ENCODE measurements at regions not wholly inside any gene's neighbourhood (a gene's known extent, or its start where the extent isn't known, plus 50 kb on each side); places are given as distances from the start of the nearest gene placed in this dataset.
A peak's percentile ranks its signal among the peaks of the same experiment; 100 is the strongest.
"Not testable (repeated sequence)": the region's sequence is repeated elsewhere in the genome, so short reads cannot be mapped to it uniquely, and the experiment has no call there.

DNA sequence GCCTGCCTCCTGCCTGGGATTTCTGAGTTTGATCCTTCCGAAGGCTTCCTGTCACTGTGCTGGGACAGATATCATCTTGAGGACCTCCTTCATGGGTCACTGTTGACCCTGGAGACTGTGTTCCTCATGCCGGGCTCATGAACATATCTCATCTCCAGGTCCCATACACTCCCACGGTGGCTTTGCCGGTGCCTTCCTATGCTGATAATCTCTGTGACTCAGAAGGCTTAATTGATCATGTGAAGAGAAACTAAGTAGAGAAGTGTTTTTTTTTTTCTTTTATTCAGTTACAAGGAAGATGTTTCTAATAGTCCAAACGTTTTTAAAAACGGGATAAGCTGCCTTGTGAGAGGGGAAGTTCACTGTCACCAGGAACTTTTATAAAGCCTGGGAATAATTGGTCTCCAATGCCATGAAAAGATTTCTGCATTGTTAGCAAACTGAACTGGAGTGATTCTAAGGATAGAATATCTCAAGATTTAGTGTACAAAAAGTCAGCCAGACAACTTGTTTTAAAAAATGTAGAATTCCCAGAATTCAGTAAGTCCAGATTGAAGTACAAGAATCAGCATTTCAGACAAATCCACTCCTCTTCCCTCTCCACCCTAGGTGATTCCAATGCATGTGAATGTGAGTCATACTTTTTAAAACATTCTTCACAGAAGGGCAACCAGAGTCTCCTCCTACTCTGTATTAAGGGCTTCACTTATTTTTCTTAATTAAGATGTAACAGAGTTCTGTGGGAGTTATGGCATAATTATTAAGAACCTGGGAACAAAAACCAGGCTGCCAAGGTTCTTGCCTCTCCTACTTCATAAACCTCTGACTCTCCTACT, 139.8 kb upstream of the LGR5 start:
- DNase-seq: no peak

DNA sequence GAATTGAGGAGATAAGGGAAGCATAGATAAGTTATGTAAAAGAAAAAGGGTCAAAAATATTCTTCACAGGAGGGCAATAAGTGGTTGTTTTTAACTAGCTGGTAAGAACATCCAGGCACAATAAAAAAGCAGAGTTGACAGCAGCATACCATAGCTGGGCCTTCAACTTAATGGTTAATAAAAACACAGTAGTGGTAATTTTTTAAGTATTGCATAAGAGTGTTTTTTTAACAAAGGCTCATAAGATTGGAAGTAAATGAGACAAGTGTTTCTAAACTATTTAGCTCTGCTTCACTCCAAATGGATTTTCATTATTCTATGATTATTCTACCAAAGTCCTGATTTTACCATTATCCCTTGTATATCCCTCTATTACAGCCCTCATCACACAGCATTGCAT, 140.1 kb upstream of the TSPAN8 start:
- DNase-seq: no peak

DNA sequence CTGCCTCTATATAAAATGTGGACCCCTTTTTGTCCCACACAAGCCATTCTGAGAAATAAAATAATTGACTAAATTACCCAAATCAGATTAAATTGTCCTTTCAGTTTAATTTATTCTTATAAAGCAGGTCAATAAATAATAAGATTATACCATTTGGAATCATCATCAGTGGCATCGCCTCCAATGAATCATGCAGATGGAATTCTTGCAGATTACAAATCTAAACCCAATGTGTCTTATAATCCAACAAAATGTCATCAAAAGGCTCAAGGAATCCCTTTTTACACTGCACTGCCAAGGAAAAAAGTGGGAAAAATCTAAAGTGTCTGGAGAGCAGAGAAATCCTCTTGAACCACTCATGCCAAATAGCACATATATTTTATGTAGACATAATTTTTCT, 138.2 kb upstream of the TSPAN8 start:
- DNase-seq: peak; percentile 20

DNA sequence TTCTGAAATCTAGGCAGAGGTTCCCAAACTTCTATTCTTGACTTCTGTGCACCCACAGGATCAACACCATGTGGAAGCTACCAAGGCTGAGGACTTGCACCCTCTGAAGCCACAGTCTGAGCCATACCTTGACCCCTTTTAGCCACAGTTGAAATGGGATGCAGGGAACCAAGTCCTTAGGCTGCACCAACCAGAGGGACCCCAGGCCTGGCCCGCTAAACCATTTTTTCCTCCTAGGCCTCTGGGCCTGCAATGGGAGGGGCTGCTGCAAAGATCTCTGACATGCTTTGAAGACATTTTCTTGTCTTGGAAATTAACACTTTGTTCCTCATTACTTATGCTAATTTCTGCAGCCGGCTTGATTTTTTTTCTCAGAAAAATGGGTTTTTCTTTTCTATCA, 133.9 kb upstream of the TSPAN8 start:
- DNase-seq: no peak

DNA sequence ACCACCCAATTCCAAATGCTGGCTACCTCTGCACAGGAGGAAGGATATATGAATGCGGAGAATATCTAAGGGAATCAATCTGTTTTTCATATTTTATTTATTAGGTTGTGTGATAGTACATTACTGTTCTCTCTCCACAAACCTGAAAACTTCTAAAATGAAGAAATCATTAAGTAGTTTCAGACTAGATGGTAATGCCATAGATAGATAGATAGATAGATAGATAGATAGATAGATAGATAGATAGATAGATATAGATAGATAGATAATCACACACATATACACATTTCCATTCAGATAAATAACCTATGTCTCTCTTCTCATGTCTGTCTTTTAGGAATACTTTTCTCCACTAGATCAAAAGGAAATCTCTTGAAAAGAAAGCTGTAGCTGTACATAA, 126.1 kb upstream of the TSPAN8 start:
- no peak for DNase-seq

DNA sequence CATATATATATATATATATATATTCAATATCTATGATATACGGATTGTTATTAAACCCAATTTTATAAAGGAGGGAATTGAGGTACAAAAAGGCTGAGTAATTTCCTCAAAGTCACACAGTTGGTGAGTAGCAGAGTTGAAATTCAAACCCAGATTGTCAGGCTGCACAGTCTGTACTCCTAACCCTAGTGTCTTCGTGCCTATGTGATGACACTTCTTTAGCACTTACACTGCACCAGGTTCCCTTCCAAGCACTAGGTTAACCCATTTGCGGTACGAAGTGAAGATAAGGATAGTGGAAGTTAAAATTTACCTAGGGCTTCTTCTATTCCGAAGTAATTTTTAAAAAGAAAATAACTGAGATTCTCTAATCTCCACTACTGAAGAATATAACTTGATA, 125.1 kb upstream of the TSPAN8 start:
- DNase-seq: no peak

DNA sequence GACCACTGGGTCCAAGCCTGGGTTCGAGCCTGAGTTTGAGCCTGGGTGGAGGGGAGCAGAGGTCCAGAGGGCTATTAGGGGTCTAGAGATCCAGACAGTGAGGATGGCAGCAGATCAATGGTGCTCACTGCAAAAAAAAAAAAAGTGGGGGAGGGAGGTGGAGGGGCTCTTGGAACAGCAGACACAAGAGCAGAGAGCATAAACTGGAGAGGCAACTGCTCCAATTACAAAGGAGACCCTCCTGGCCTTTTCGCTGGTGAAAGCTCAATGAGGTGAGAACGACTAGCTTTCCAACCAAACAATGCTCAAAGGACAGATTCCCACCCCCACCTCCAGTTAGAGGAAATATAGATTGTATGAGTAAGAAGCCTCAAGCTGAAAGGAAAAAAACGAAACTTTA, 124.2 kb upstream of the TSPAN8 start:
- no peak for DNase-seq

DNA sequence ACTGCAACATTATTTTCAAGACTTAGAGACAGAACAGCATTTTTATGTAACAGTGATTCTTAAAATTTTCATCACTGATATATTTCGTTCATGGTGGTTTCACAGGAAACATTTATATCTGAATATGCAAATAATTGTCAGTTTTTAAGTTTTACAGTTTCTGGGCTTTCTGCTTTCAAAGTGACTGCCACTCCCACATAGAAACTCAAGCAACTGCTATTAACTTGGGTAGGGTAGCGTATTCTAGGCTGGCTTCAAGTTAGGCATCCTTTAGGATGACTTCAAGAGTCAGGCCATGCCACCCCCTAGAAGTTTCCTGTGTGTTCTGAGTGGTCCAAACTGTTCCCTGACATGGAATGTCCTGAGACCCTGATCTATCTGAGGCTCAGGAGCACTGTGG, 123.6 kb upstream of the TSPAN8 start:
- no peak for DNase-seq

DNA sequence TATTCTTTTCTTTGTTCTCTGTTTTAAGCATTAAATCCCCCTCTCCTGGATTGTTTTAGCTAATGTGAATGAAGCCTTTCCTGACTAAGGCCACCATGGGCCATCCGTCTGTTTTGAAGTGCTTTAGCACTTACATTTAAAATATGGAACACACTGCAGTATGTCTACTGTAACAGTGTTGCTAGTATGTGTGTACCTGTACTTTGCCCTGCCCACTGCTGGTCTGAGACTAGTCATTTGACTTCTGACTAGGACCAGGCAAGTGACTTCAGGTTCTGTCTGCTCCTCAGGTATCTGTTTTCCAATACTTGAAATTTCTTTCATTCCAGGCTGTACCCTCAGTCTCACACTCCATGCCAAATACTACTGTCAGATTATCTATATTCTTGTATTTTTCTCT, 120.1 kb upstream of the TSPAN8 start:
- no peak for DNase-seq

DNA sequence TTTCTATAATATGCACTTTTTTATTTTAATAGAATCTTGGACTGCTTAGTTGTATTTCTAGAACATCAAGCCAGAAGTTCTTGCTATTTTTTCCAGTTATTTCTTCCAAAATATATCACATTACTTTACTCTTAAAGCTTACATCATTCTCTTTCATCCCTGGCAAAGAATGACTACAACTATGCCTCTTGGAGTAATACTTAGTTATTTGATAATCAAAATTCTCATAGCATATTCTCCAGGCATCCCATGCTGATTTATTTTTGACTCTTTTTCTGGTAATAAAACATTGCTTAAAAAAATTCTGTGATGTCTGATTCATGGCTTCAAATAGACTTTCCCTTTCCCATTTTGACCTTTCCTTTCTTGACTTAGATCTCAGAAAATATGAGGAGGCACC, 118.7 kb upstream of the TSPAN8 start:
- no peak for DNase-seq

DNA sequence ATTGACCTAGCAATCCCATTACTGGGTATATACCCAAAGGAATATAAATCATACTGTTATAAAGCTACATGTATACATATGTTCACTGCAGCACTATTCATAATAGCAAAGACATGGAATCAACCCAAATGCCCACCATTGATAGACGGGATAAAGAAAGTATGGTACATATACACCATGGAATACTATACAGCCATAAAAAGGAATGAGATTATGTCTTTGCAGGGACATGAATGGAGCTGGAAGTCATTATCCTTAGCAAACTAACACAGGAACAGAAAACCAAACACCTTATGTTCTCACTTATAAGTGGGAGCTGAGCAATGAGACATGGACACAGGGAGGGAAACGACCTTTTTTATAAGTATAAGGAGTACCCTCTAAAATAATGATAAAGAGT, 113.0 kb upstream of the TSPAN8 start:
- DNase-seq: not testable (repeated sequence)

DNA sequence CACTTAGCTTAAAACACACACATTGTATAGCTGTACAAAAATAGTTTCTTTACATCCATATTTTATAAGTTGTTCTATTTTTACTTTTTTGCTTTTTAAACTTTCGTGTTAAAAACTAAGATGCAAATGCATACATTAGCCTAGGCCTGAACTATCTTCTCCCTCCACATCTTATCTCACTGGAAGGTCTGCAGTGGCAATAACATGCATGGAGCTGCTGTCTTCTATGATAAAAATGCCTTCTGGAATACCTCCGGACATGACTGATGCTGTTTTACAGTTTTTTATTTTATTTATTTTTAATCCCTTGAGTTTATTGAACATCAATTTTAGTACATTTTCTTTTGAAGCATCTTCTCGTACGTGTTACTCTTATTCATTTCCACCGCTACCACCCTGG, 112.3 kb upstream of the TSPAN8 start:
- no peak for DNase-seq

DNA sequence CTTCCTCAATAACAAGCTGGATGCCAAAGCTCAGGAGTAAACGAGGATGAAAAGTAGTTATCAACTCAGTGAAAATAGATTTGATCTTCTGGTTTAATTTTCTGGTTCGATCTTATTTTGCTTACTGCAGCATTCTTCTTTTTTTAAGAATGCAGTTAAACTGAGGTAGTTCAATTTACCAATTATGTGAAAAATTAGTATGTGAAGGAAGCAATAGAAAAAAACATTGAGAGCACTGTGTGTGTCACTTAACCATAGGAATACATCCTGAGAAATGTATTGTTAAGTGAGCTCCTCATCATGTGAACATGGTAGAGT, 111.4 kb upstream of the TSPAN8 start:
- DNase-seq: no peak

DNA sequence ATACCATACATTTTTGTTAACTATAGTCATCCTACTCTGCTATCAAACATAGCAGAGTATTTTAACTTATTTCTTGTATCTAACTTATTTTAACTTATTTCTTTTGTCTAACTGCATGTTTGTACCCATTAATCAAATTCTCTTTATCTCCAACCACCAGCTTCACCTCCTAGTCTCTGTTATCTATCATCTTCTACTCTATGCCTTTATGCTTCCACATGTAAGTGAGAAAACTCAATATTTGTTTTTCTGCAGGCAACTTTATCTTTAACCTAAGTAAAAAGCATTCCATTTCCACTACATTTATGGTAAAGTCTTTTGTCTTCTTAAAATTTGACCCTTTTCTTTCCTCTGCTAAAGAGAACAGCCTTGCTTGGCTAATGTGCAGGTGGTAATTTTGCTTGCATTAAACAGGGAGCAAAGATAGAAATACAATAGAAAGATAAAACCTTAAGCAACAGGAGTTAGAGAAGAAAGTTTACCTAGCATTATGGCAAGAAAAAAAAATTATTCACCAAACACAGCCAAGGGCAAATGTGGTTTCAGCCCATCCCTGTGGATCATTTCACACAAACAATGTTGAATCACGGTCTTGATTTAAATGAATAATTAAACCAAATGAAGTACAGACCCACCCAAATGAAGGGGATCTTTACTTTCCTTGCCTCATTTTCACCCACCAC, 110.9 kb upstream of the TSPAN8 start:
- no peak for DNase-seq

DNA sequence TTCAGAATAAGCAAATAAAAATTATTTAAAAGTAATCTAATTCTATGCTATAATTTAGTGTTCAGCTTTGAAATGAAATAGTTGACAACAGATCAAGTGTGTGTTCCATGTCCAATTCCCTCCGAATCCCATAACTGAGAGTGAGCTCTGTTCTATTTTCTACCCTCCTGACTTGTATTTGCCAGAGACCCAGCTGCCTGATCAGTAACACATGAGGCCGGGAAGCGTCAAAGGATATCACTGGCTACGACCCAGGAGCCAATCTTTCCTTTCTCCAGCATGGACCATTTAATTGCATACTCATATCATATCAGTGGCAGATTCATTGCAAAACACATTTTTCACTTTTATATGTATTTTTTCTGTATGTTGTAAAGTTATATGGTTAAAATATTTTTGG, 108.8 kb upstream of the TSPAN8 start:
- no peak for DNase-seq

DNA sequence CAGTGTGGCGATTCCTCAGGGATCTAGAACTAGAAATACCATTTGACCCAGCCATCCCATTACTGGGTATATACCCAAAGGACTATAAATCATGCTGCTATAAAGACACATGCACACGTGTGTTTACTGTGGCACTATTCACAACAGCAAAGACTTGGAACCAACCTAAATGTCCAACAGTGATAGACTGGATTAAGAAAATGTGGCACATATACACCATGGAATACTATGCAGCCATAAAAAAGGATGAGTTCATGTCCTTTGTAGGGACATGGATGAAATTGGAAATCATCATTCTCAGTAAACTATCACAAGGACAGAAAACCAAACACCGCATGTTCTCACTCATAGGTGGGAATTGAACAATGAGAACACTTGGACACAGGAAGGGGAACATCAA, 107.9 kb upstream of the TSPAN8 start:
- DNase-seq: not testable (repeated sequence)

DNA sequence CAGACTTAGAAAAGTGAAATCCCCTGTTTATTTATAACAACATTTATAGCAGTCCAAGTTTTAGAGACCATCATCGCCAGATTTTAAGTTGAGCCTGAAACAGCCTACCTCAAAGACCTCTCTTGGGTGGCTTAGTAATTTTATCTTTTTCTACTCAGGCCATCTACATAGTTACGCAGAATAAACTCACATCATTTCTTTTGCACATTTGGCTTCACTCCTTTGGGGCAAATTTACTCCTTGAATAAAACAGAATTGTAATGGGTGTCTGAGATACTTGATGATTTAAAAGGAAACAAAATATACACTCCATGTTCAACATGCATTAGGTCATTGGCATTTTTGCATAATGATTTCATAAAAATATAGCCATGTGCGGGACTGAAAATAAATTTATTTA, 104.7 kb upstream of the TSPAN8 start:
- DNase-seq: no peak

DNA sequence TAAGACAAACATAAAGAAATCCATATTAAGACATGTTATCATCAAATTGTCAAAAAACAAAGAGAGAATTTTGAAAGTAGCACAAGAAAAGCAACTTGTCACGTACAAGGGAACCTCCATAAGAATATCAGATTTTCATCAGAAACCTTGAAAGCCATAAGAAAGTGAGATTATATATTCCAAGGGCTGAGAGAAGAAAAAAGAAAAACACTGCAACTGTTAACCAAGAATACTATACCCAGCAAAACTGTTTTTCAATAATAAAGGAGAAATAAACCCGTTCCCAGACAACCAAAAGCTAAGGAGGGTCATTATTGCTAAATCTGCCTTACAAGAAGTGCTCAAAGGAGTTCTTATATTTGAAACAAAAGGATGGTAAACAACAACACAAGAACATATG, 94.7 kb upstream of the TSPAN8 start:
- no peak for DNase-seq

DNA sequence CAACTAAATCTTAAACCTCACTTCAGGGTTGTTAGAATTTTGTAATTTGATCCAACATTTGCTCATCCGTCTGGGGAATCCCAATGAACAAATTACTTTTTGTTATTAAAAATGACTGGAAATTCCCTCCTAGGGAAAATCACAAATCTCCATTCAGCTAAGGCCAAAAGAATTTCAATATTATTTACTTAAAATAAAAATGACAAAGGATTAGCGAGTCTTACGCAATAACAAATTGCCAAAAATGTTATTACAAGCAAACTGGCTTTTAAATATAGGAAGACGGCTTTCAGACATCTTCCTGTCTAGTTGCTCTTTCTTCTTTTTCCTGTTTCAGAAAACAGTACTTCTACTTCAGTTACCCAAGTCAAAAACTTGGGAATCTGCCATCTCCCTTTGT, 92.4 kb upstream of the TSPAN8 start:
- DNase-seq: no peak

DNA sequence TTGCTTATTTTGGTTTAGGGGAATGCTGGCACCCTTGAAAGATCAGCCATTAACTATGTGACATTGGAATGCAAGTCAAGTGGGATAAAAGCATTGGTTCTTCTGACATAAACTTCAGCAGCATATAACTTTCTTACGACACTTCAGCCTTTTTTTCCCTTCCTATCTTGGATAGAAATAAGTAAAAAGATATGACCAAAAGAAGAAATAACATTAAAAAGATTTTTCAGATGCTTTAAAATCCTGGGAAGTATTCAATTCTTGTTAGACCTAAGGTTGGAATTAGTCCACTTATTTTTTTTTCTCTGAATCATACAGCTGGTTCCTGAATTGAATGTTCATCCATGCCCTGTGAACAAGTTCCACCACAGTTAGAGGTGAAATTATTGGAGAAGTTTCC, 85.6 kb upstream of the TSPAN8 start:
- peak; percentile 50 for DNase-seq

DNA sequence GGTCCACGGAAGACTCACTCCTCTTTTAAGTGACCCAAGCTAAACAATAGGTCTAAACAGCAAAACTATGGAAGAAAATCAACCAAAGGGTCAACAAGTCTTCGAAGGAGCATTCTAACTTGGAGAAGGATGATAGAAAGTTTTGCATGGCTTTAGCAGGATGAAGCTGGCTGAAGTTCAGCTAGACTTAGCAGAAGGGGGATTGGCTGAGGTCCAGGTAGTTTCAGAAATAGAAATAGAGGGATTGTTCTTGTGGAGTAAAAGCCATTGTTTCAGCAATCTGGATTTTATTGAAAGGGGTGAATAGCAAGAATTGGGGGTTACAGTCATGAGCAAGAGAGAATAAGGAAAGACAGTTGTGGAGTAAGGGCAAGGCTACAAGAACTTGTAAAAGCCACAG, 84.7 kb upstream of the TSPAN8 start:
- peak; percentile 4 for DNase-seq

DNA sequence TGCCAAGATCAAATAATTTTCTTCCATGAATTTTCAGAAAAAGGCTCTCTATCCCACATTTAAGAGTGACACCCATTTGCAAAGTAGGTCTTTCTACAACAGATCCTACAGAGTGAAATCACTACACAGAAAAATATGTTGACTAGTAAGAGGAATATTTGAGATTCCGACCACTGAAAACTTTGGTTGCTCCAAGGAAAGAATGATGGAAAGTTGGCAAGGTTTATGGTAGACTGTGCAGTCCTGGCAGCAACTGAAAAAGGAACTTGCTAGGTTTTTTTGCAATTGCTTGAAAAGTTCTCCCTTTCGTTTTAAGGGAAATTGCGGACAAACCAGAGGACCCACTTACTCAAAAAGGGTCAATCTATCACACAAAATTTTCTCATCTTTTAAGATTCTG, 83.1 kb upstream of the TSPAN8 start:
- peak; percentile 12 for DNase-seq

DNA sequence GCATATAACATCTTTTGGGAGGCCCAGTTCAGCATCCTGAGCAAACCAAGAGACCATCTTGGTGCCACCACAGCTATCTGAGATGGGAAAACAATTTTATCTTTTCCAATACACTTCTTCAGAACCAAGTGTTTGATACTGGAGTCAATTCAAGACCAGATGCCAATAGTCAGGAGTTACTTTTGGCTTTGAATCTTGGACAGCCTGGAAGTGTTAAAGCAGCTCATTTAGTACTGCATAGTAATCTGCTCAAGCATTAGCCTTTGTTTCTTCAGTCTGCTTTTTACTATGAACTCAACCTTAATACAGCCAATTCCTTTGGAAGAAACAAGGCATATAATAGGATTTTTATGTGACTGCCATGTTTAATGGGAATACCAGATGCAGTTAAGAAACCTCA, 81.9 kb upstream of the TSPAN8 start:
- DNase-seq: no peak

DNA sequence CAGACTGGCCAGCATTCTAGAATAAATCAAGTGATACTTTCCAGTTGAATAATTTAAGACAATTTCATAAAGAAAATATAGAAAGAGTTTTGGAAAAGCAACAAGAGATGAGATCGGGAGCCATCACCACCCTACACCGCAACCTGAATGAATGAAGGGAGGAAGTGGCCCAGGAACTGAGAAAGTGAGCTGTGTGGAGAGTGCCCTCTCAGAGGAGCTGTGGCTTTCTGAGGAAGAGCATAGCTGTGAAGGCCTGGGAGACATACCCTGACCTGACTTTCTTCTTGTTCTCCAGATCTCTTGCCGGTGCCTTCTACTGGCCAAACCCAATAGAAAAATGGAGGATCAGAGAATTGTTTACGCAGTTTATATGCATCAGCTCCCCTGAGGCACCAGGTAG, 79.3 kb upstream of the TSPAN8 start:
- DNase-seq: no peak
